Endothelial cell of hepatic sinusoid (primary cell): ENCODE measurements at regions not wholly inside any gene's neighbourhood (a gene's known extent, or its start where the extent isn't known, plus 50 kb on each side); places are given as distances from the start of the nearest gene placed in this dataset.

Experiments
- in situ Hi-C: cut with HindIII; loops from 2 replicates; pipeline ENCODE4 v1.10.0; 2017; ENCODE audit warnings: low sequenced_read_pairs

DNA sequence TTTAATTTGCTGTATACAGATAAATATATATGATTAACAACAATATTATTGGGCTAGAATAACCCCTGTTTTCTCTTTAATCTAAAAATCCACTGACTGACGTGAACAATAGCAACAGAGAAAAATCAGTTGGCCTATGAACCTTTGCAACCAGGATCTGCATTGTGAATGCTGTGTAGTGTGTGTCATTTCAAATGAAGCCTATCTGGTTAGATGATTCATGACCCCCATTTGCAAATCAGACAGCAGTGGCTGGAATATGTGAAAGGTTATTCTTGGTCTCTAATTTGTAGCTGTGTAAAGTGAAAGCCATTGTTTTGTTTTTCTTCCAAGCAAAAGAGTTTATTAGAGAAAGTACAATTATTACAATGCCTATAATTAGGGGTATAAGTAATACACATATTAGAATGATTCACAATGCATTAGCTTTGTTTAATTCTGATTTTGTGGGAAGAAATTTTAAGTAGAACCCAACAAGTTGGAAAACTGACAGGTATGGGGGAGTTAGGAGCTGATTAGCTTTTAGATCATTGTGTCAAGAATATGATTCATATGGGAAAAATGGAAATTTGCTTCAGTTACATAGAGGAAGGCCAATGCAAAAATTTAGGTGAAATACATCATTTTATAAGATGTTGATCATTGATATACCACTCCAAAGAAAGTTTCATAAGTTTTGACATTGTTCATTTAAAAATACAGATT is 1362.2 kb upstream of the TMEFF2 start:
- in situ Hi-C loops: no loop called here

DNA sequence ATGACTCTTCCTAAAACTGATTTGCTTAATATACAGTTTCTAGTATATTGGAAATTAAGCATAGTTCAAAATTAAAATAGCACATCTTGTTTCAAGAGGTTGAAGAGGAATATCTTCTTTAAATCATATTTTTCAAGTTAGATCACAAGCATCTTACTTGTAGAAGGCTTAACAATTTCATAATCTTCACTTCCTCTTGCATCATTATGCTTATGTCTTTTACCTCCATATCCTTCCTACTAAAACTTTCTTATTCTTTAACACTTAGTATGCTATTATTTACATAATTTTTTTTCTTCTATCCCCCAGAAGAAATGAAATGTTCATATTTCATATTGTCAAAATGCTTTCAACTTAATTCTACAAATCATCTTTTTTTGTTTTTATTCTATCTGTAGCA is 1354.9 kb upstream of the TMEFF2 start:
- in situ Hi-C loops: no loop called here

DNA sequence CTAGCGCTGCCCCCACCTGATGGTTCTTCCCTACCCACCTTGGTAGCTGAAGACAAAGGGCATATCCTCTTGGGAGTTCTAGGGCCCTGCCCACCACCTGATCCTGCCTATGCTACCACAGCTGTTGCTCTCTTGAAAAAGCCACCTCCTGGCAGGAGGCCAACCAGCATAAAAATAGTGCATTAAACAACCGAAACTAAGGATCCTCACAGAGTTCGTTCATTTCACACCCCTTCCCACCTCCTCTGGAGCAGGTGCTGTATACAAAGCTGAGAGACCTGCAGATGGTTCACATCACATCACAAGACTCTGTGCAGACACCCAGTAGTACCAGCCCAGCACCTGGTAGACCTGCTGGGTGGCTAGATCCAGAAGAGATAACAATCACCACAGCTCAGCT is 1348.0 kb upstream of the TMEFF2 start:
- in situ Hi-C loops: no loop called here

DNA sequence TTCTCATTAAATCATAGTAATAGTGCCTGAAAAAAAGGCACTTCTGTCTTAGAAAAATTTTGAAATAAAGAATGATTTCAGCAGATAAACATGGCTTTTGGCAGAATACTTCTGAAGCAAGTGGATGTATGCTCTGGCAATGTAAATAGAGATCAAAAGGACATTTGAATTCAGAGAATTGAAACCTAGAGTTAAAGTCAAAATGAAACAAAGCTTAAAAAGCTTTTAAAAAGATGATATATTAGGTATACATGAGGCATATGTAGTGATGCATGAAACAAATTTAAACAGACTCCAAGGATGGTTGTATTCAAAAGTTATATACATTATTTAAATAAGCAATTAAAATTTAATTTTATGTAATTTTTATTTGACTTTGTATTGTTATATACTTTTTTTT is 1344.5 kb upstream of the TMEFF2 start:
- in situ Hi-C loops: no loop called here

DNA sequence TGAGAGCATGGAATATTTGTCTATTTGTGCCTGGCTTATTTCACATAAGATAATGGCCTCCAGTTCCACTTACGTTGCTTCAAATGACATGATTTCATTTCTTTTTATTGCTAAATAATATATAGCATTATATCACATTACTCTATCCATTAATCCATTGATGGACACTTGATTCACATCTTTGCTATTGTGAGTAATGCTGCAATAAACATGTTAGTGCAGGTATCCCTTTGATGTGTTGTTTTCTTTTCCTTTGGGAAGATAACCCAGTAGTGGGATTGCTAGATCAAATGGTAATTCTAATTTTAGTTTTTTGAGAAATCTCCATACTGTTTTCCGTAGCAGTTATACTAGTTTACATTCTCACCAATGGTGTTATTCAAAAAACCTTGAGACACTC is 1343.3 kb upstream of the TMEFF2 start:
- in situ Hi-C loops: no loop called here

DNA sequence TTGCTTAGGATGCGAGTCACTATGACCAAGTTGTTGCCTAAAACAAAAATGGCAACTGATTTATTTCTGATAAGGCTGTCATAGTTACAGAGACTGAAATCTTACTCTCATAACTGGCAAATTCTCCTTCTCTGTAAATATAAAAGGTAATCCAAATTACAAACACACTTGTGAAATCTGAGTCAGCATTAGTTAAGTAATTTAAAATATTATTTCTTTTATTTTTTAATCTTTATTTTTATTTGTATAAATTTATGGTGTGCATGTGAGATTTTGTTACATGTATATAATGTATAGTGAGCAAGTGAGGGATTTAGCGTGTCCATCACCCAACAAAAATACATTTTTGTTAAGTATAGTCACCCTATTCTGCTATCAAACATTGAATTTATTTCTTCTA is 1342.8 kb upstream of the TMEFF2 start:
- in situ Hi-C loops: no loop called here

DNA sequence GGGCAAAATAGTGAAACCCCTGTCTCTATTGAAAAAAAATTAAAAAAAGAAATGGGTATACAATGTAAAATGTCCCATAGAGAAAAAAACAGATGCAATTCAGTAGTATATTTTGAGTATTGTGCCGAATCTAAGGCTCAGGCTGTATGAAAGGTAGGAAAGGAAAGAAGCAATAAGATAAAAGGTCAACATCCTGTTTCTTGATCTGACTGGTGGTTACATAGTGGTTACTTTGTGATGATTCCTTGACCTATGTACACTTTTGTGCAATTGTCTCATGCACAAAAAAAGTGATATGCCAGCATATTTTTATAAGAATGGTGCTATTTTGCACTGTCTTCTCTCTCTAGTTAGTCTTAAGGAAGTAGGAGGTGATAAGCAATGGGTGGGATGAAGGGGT is 1333.7 kb upstream of the TMEFF2 start:
- in situ Hi-C loops: no loop called here

DNA sequence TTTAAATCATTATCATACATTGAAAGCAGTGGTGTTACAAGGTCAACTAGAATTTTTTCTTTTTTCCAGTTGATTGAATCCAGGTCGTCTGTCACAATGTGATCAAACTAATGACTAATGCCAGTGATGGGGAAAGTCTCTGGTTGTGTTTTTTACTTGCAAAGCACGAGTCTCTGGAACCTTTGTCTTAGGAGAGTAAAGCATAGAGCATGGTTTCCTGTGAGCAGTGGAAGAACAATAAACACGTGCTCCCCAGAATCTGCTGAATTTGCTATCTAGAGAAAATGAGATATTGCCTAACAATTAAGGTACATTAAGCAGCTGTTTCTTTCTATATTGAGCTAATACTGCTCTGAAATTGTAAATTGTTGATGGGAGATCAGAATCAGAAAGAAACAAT is 1332.4 kb upstream of the TMEFF2 start:
- in situ Hi-C loops: no loop called here

DNA sequence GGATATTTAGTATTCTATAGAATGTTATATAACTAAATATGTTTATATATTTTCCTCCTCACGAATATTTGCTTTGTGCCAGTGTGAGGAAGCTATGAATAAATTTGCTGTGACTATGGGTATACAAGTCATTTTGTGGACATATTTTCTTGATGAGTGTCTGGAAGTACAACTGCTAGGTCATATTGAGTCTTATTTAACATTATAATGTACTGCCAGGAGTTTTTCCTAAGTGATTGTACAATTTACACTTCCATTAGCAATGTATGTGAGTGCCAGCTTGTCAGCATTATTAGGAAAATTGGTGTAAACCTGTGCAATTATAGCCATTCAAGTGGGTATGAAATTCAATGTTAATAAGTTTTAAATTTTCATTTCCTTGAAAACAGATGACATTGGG is 1328.9 kb upstream of the TMEFF2 start:
- in situ Hi-C loops: no loop called here

DNA sequence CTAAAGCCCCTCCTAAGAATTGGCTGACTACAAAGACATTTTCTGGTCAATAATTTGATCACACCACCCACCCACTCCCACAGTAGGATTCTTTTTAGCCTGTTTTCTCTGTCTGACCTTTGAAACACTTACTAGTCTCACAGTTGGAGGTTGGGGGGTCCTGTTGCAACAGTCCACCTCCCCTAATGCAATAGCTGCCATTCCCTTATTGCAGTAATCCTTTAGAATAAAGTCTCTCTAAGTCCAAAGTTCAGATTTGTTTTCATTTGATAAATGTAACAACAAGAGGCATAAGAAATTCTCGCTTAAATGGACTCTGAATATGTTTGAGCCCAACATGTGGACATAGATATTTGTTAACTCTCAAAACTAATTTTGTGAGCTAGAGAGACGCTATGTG is 1326.8 kb upstream of the TMEFF2 start:
- in situ Hi-C loops: no loop called here

DNA sequence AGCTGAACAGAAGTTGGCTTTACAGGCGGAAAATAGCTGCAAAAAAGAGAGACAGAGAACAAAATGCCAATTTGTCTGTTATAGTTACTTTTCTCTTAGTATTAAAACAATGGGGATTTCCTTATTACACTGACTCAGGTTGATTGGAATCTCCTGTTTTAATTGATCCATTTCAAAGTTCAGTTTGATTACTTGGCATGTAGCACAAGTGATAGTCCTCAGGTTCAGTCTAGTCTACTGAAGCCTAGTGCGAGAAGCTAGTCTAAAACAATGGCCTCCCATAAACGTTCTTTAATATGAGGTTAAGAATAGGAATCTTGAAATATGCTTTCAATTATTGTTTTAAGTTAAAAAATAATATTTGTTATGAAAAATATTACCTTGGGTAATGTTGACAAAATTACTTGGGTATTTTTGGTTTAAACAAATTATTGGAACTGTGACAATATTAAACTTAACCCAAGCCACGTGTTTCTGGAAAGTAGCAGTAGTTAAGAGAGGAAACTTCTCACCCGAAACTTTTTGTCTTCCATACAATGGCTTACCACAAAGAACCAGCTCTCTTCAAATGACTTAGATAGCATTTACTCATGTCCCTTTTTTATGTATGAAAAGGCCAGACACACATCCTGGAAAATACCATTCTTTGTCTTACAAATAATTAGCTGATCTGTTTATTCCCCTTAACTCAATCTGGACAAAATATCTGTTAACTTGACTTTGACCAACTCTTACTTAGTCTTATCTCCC is 1326.2 kb upstream of the TMEFF2 start:
- in situ Hi-C loops: no loop called here

DNA sequence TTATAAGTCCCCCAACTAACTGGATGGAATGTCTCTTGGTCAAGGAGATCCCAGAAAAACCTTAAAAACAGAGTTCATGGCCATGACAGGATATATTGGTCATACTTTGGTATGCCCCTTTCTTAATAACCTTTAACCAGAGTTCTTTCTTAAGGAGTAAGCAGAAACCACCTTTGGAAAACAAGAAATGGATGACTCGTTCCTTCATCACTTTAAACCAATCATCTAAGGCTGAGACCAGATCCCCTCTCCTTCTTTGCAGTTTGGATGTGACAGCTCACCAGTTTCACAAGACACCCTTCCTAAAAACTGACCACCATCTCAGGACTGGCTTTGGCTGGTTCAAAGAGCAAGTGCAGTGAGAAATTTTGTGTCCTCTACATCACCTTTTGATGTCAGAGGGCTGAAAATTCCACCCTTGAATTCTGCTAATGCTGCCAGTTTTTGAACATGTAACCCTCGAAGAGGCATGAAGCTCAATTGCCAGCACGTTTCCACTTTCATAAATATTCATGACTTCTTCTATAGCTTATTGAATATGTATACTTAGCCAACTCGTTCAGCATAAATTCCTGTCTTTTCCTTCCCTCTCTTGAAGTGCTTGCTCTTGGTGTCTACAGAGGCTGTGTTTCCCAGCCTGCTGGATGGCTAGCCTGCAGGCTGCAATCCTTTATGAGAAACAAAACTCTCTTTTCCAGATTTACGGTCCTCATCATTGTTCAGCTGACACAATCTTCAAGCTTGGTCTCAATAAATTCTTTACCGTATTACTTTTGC is 1323.5 kb upstream of the TMEFF2 start:
- in situ Hi-C loops: no loop called here

DNA sequence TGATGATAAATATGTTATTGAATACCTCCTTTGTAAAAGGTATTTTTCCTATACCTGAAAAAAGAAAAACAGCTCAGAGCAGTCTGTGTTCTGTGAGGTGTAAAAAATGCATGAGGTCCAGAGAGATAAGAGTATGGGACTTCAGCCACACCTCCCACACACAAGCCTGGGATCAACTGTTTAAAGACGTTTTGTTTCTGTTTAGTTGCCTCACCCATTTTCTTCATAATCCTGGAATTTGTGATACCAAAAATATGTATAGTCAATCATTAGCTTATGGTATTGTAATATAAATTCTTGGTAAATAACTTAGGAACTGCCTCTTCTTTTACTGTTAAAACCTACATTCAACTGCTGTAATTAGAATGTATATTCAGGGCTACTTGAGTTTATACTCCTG is 1322.9 kb upstream of the TMEFF2 start:
- in situ Hi-C loops: no loop called here

DNA sequence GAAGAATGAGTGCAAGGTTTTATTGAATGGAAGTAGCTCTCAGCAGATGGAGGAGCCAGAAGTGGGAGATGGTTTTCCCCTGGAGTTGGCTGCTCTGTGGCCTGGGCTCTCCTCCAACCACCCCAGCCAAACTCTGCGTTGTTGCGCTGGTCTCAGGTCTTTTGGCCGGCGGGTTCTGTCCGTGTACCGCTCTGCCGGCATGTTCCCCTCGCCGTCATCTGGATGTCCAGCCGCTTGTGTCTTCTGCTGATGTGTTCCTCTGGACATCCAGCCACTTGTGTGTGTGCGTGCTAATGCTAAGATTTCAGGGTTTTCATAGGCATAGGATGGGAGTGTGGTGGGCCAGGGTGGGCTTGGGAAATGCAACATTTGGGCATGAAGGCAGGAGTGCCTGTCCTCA is 1311.3 kb upstream of the TMEFF2 start:
- in situ Hi-C loops: no loop called here

DNA sequence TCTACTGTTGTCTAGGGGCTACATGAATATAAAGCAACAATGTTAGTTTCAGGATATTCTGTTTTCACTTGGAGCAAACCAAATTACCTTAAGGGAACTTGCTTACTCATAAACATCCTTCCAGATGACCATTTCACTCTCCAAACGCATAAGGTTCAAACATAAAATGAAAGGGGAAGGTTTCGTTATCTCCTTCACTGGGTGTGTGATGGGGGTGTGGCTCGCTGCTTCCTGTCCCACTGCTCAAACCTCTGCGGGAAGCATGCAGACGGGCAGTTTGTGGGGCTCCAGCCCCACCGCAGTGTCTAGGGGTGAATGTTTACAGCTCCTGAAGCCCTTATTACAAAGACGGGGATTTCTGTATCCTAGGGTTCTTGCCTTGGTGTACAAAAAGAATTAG is 1310.9 kb upstream of the TMEFF2 start:
- in situ Hi-C loops: no loop called here

DNA sequence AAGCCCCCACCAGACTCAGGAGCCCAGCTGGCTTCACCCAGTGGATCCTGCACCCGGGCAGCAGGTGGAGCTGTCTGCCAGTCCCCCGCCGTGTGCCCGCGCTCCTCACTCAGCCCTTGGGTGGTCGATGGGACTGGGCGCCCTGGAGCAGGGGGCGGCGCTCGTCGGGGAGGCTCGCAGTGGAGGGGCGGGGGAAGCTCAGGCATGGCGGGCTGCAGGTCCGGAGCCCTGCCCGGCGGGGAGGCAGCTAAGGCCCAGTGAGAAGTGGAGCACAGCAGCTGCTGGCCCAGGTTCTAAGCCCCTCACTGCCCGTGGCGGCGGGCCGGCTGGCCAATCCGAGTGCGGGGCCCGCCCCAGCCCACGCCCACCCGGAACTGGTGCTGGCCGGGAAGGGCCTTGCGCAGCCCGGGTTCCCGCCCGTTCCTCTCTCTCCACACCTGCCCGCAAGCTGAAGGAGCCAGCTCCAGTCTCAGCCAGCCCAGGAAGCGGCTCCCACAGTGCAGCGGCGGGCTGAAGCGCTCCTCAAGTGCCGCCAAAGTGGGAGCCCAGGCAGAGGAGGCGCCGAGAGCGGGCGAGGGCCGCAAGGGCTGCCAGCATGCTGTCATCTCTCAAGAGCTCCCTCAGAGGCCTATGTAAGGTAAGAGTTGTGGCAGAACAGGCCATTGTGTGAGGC is 1307.8 kb upstream of the TMEFF2 start:
- in situ Hi-C loops: no loop called here

DNA sequence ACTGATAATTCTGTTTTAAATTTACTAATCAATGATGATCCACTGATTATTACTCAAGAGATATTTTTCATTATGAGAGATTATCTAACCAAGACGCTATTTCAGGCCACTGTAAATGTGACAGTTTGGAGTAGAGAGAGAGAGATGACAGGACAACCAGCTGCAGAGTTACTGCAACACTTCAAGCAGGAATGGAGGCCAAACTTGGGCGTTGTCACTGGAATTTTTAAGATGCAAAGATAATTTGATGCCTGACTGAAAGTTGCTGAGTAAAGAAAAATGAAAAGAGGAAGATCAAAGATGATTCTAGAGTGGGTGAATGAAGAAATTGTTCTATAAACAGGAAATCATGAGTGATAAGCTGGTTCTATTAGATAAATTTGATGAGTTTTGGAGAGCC is 1302.1 kb upstream of the TMEFF2 start:
- in situ Hi-C loops: no loop called here

DNA sequence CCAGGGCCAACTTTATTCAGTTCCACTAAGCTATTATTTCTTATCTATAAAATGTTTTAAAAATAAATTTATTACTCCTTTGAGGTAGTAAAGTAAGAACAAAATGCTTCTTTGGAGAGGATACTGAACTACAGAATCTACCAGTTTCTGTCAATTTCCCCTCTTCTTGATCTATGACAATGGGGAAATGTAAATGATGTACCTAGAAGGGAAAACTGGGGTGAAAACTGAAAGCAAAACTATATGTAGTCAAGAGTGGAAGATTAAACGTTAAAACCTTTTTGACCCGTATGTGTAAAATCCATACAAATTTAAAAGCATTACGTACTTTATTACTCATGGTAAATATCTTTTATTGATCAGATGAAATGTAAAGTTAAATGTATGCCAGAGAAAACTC is 1287.8 kb upstream of the TMEFF2 start:
- in situ Hi-C loops: no loop called here

DNA sequence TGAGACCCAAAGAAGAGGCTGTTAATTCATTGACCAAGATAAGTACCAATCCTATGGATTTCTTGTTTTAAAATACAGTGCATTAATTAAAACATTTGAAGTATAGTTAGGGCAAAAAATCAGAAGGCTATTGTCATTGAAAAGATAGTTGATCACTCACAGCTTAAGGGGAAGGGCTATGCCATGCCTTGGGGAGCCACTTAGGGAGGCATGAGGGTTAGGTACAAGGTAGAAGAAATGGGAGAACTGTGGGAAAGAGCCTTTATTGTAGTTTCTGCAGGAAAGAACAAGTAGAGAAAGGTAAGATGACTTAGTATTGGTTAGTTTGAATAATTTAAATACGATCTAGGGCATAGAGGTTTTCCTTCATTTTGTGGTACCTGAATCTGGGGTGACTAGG is 1285.5 kb upstream of the TMEFF2 start:
- in situ Hi-C loops: no loop called here

DNA sequence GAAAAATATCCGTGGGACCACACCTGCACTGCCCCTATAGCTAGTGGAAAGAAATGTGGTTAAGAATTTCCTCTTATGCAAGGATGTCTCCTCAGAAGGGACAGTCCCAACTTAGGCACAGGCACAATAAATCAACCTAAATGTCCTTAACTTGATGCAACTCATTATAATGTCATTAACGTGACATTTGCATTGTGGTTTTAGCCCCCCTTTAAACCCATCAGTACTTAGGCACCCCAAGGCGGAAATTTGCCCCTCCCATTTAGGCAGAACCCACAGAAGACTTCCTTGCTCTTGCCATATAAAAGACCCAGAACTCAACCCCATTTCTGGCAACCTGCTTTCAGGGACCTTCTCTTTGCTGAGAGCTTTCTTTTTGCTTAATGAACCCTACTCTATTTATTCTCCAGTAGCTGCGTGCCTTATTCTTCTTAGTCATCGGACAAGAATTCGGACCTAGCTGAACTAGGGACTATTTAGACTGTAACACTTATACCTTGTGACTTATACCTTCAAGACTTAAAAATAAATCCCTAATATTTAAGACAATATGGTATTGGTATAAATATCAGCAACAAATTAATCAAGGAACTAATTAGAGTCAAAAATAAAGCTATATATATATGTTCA is 1281.6 kb upstream of the TMEFF2 start:
- in situ Hi-C loops: no loop called here

DNA sequence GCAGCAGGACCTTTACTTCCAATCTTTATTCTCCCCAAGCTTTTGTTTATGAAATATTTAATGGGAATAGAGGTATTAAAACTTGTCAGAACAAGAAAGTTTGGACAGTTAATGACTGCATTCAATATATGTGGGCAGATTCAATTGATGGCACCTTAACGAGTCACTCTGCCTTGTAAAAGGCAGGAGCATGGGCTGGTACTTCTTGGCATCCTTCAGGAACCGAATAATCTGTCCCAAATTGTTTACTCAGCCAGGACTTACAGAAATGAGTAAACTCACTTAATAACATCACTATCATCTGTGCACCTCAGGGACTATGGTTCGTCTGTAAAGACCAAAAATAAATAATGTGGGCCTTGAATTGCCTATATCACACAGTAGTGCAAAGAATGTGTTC is 1280.3 kb upstream of the TMEFF2 start:
- in situ Hi-C loops: no loop called here
